K562 (cell line): ENCODE measurements at regions not wholly inside any gene's neighbourhood (a gene's known extent, or its start where the extent isn't known, plus 50 kb on each side); places are given as distances from the start of the nearest gene placed in this dataset.
A peak's percentile ranks its signal among the peaks of the same experiment; 100 is the strongest.

Experiments
- ATAC-seq: fragments of 200-7000 bp; cut with Tn5 transposase; 3 replicates; pipeline ENCODE4 v1.9.1; 2020; ENCODE audit warnings: moderate library complexity
- BruUV-seq: library from RNA; stranded (reverse); fragments of 400-500 nt; replicated peaks from 2 replicates; lab custom pipeline; 2021; lab: Mats Ljungman, UMichigan
- CTCF ChIA-PET: fragments of 300-600 bp; formaldehyde crosslinking; extraction: SDS; loops from one replicate; lab custom pipeline; 2021; ENCODE audit warnings: low intra/inter-chr PET ratio; lab: Yijun Ruan, JAX
- POLR2A ChIA-PET: fragments of 300-600, 350-650 bp; sonication (Branson Sonifier 250); formaldehyde crosslinking; extraction: SDS; loops from one replicate; lab custom pipeline; 2021; ENCODE audit warnings: antibody characterized with exemption, inconsistent platforms; lab: Yijun Ruan, JAX
- DNase-seq, 4 experiments: peaks; one replicate each; pipeline versions ENCODE4 v3.0.0 to v3.0.0-alpha.2; 2011 to 2018; ENCODE audit warnings: low spot score in 3 of 4, mixed read lengths in 3 of 4; ENCODE audit errors: extremely low read depth in 1 of 4
- FAIRE-seq: peaks from 2 replicates; lab custom pipeline; 2011; peaks lifted over from hg19 to GRCh38; lab: Jason Lieb, UNC
- H2AFZ ChIP-seq: 2 replicates; pipeline ENCODE4 v1.6.0; 2011; ENCODE audit warnings: low read depth, low read length, control low read depth, inconsistent platforms
- H3K27ac ChIP-seq: fragments of 200-600 bp; 3 replicates; pipeline ENCODE4 v1.8.0; 2011; ENCODE audit warnings: low read depth, mild to moderate bottlenecking, control low read depth, inconsistent platforms, low read length, moderate library complexity, mixed read lengths; ENCODE audit errors: extremely low read depth
- H3K27me3 ChIP-seq, 2 experiments: fragments of 300-600 bp in 1 of 2; 2 replicates in 1 of 2; 3 replicates in 1 of 2; pipeline versions ENCODE4 v1.6.0 to v1.8.0; 2011; ENCODE audit warnings: inconsistent platforms in 2 of 2, low read length in 2 of 2, mild to moderate bottlenecking in 1 of 2, mixed read lengths in 1 of 2, moderate library complexity in 1 of 2; ENCODE audit not compliant: control insufficient read depth in 2 of 2, insufficient read depth in 2 of 2
- H3K36me3 ChIP-seq: fragments of 300-600 bp; 3 replicates; pipeline ENCODE4 v1.8.0; 2011; ENCODE audit warnings: mild to moderate bottlenecking, low read length, inconsistent platforms; ENCODE audit not compliant: control insufficient read depth, insufficient read depth
- H3K4me1 ChIP-seq, 2 experiments: fragments of 200-600 bp in 1 of 2; replicated peaks in 1 of 2; 2 replicates in 1 of 2; 3 replicates in 1 of 2; pipeline versions ENCODE4 v1.5.1 to v1.8.0; 2011; ENCODE audit warnings: inconsistent platforms in 2 of 2, low read length in 2 of 2, mild to moderate bottlenecking in 1 of 2, mixed read lengths in 1 of 2, moderate library complexity in 1 of 2; ENCODE audit not compliant: control insufficient read depth in 2 of 2, insufficient read depth in 2 of 2
- H3K4me2 ChIP-seq: 2 replicates; pipeline ENCODE4 v1.6.1; 2011; ENCODE audit warnings: low read length, control low read depth, inconsistent platforms, mixed read lengths; ENCODE audit not compliant: insufficient read depth
- H3K4me3 ChIP-seq: fragments of 200-600 bp; sonication (generic), shearing (Covaris generic); 2 replicates; pipeline ENCODE4 v1.5.1; 2016; ENCODE audit warnings: control low read depth, inconsistent platforms
- H3K79me2 ChIP-seq: fragments of 200-600 bp; 3 replicates; pipeline ENCODE4 v1.8.0; 2011; ENCODE audit warnings: low read length, inconsistent platforms; ENCODE audit not compliant: control insufficient read depth, insufficient read depth
- H3K9ac ChIP-seq, 2 experiments: 2 replicates each; pipeline versions ENCODE4 v1.6.0 to v1.6.1; 2011; ENCODE audit warnings: low read depth in 2 of 2, low read length in 2 of 2, control low read depth in 1 of 2, inconsistent platforms in 1 of 2, mild to moderate bottlenecking in 1 of 2, mixed read lengths in 1 of 2; ENCODE audit not compliant: insufficient read depth in 1 of 2
- H3K9me1 ChIP-seq: one replicate; pipeline ENCODE4 v1.6.0; 2011; ENCODE audit warnings: inconsistent platforms, mild to moderate bottlenecking, low read length, moderate library complexity; ENCODE audit not compliant: control insufficient read depth, insufficient read depth
- H3K9me3 ChIP-seq: replicated peaks from 2 replicates; pipeline ENCODE4 v1.5.1; 2011; ENCODE audit warnings: low read depth, low read length, inconsistent platforms; ENCODE audit not compliant: control insufficient read depth, insufficient read depth
- H4K20me1 ChIP-seq: replicated peaks from 2 replicates; pipeline ENCODE4 v1.6.1; 2011; ENCODE audit warnings: low read length, inconsistent platforms, mixed read lengths; ENCODE audit not compliant: control insufficient read depth, insufficient read depth
- CEBPB ChIP-seq: fragments of 450-650 bp; IDR thresholded peaks from 2 replicates; pipeline ENCODE4 v1.6.1; 2016; ENCODE audit warnings: missing genetic modification characterization, missing compliant biosample characterization
- CTBP1 ChIP-seq: fragments of 450-650 bp; IDR thresholded peaks from 2 replicates; pipeline ENCODE4 v1.6.1; 2016; ENCODE audit warnings: borderline replicate concordance
- LCOR ChIP-seq: sonication (generic); formaldehyde crosslinking; IDR thresholded peaks from 2 replicates; pipeline ENCODE4 v1.8.0; 2022; ENCODE audit warnings: mild to moderate bottlenecking, missing genetic modification reagents
- THRB ChIP-seq: fragments of 450-650 bp; formaldehyde crosslinking; conservative IDR thresholded peaks from 2 replicates; pipeline ENCODE4 v1.4.0; 2022; ENCODE audit warnings: mild to moderate bottlenecking, missing genetic modification characterization
- WGBS: fragments of 100-300 bp; shearing (Covaris generic); methylation state at CpG from one replicate; pipeline ENCODE4 v1.1.6; 2016; ENCODE audit warnings: low coverage, mixed read lengths; ENCODE audit not compliant: insufficient coverage; ENCODE audit errors: missing lambda C conversion rate; 5-methylcytosine and 5-hydroxymethylcytosine counted together
- in situ Hi-C: fragments of 300-500 bp; cut with MboI; formaldehyde crosslinking; loops from 4 replicates; pipeline ENCODE4 v1.15.0; 2018; ENCODE audit warnings: inconsistent platforms, mixed read lengths
- intact Hi-C: fragments of 100-400 bp; cut with micrococcal nuclease; formaldehyde crosslinking; loops from 2 replicates; pipeline ENCODE4 v1.14.2; 2022
- TF ChIP-seq, protein P1 (sequence below): sonication (generic); formaldehyde crosslinking; IDR thresholded peaks from 2 replicates; pipeline ENCODE4 v1.8.1; 2022; ENCODE audit warnings: missing genetic modification reagents

- Histone ChIP-seq H3K4me3 (no peak overlapping the region), H3K4me1 (no peaks in the 10 kb centered on the region), H3K4me2 (no peak overlapping the region), H3K79me2 (no peaks in the 10 kb centered on the region), H3K9me1 (no peaks in the 10 kb centered on the region), H4K20me1 (peaks cover 17% of the 10 kb centered on the region; the same call in 1 of the 2 replicates), H3K36me3 (no peaks in the 10 kb centered on the region), H3K27me3 (peaks cover 25 to 66% of the 10 kb centered on the region in 2 experiments), H3K9me3 (no peaks in the 10 kb centered on the region), H3K27ac (no peak overlapping the region), H3K9ac (no peak overlapping the region), H2AFZ (no peak overlapping the region)
- ChIA-PET CTCF (no interaction called here), POLR2A (no interaction called here)
- no TSS peak for BruUV-seq
- intact Hi-C loops (no loop called here), in situ Hi-C loops (no loop called here)
- ATAC-seq, result no peak
- no peak for FAIRE-seq
- no peak for DNase-seq
- no peak for TF ChIP-seq LCOR (CRISPR knock-in tag)
- TF ChIP-seq THRB, result no peak
- TF ChIP-seq CEBPB (tag), result 0 out of 2 replicates have a peak, but pooled peaks have one; percentile 26
- TF ChIP-seq, protein P1, sequence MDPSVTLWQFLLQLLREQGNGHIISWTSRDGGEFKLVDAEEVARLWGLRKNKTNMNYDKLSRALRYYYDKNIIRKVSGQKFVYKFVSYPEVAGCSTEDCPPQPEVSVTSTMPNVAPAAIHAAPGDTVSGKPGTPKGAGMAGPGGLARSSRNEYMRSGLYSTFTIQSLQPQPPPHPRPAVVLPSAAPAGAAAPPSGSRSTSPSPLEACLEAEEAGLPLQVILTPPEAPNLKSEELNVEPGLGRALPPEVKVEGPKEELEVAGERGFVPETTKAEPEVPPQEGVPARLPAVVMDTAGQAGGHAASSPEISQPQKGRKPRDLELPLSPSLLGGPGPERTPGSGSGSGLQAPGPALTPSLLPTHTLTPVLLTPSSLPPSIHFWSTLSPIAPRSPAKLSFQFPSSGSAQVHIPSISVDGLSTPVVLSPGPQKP (CRISPR knock-in tag), result no peak
- TF ChIP-seq CTBP1, result no peak
- WGBS, result under 1% methylated on average over 17 of the region's 18 CpGs
Measured at GRCh38 chr16:86824751-86825296, 246.5 kb downstream of the FOXL1 start.
